ENCODE measurements at regions not wholly inside any gene's neighbourhood (a gene's known extent, or its start where the extent isn't known, plus 50 kb on each side); places are given as distances from the start of the nearest gene placed in this dataset.

DNA sequence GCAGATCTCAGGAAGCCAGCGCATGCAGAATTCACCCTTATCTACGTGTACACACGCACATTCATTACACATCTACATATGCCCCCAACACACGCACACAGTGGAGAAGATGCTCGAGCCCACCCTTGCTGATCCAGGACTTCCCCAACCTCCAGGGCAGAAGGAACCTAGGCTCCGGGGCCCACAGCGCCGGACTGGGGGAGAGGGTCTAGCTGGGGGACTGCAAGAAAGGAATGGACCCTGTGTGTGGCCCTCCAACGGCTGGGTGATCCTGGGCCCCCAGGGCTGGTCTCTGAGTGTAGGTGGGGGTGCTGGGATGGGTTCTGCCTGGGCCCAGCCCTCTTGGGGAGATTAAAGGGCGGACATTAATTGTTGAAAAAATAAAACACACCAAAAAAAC is 128.1 kb upstream of the C14orf180 start:
- no peaks in the 10 kb centered on the region for H4K20me1 ChIP-seq (ENCODE audit: insufficient read depth, low read length)
- H3K4me3 ChIP-seq (ENCODE audit: low read depth in 1 of 2, low read length in 2 of 2) = no peak overlapping the region
- DNase-seq (no peak), ATAC-seq (ENCODE audit: insufficient read depth, low read depth) (no peak)
- H3K9me3 ChIP-seq (ENCODE audit: insufficient read depth, low read length, severe bottlenecking) = no peaks in the 10 kb centered on the region
- no peak overlapping the region for H3K27ac ChIP-seq (ENCODE audit: low read length)
- H3K79me2 ChIP-seq (ENCODE audit: insufficient read depth, low read length) = no peaks in the 10 kb centered on the region
- no peaks in the 10 kb centered on the region for H3K27me3 ChIP-seq (ENCODE audit: insufficient read depth, low read length, poor library complexity)
- TF ChIP-seq, protein P1, sequence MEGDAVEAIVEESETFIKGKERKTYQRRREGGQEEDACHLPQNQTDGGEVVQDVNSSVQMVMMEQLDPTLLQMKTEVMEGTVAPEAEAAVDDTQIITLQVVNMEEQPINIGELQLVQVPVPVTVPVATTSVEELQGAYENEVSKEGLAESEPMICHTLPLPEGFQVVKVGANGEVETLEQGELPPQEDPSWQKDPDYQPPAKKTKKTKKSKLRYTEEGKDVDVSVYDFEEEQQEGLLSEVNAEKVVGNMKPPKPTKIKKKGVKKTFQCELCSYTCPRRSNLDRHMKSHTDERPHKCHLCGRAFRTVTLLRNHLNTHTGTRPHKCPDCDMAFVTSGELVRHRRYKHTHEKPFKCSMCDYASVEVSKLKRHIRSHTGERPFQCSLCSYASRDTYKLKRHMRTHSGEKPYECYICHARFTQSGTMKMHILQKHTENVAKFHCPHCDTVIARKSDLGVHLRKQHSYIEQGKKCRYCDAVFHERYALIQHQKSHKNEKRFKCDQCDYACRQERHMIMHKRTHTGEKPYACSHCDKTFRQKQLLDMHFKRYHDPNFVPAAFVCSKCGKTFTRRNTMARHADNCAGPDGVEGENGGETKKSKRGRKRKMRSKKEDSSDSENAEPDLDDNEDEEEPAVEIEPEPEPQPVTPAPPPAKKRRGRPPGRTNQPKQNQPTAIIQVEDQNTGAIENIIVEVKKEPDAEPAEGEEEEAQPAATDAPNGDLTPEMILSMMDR (IDR thresholded peaks at IDR 0.05; ENCODE audit: borderline replicate concordance, extremely low read depth, low read length, poor library complexity, severe bottlenecking) = no peak
- TF ChIP-seq EZH2 (IDR thresholded peaks at IDR 0.05; ENCODE audit: borderline replicate concordance, low read depth, low read length, severe bottlenecking) = no peak
- H3K36me3 ChIP-seq (ENCODE audit: insufficient read depth, low read length) = no peaks in the 10 kb centered on the region
- no peak overlapping the region for H3K4me2 ChIP-seq (ENCODE audit: insufficient read depth, low read length)
- no peak overlapping the region for H3K9ac ChIP-seq (ENCODE audit: low read depth, low read length)
- no peak overlapping the region for H2AFZ ChIP-seq (ENCODE audit: low read depth, low read length)
- no peaks in the 10 kb centered on the region for H3K4me1 ChIP-seq (ENCODE audit: insufficient read depth, low read length)

DNA sequence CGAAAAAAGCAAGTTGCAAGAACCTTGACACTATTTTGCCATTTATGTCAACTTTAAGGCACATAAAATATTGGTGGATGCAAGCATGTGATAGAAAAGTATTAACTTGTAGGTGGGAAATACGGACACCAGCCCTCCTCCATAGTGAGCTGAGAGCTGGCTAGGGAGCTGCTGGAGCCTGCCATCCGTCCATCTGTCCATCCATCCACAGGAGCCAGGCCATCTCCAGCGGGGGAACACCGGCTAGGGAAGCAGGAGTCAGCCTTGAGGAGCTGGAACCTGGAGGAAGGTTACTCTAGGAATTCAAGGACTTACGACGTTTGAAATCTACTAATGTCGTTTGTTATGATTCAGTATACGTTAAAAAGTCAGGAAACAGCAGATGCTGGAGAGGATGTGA is 120.7 kb upstream of the C14orf180 start:
- Histone ChIP-seq H3K27me3 (ENCODE audit: insufficient read depth, low read length, poor library complexity) (no peaks in the 10 kb centered on the region), H3K9ac (ENCODE audit: low read depth, low read length) (no peak overlapping the region), H3K4me2 (ENCODE audit: insufficient read depth, low read length) (no peak overlapping the region), H3K36me3 (ENCODE audit: insufficient read depth, low read length) (no peaks in the 10 kb centered on the region), H3K4me3 (ENCODE audit: low read depth in 1 of 2, low read length in 2 of 2) (no peak overlapping the region), H3K9me3 (ENCODE audit: insufficient read depth, low read length, severe bottlenecking) (no peaks in the 10 kb centered on the region), H3K79me2 (ENCODE audit: insufficient read depth, low read length) (no peaks in the 10 kb centered on the region), H3K27ac (ENCODE audit: low read length) (no peak overlapping the region), H2AFZ (ENCODE audit: low read depth, low read length) (no peak overlapping the region), H3K4me1 (ENCODE audit: insufficient read depth, low read length) (no peaks in the 10 kb centered on the region), H4K20me1 (ENCODE audit: insufficient read depth, low read length) (no peaks in the 10 kb centered on the region)
- DNase-seq = no peak
- ATAC-seq (ENCODE audit: insufficient read depth, low read depth) = no peak
- TF ChIP-seq, protein P1 (IDR thresholded peaks at IDR 0.05; ENCODE audit: borderline replicate concordance, extremely low read depth, low read length, poor library complexity, severe bottlenecking) = no peak
- TF ChIP-seq EZH2 (IDR thresholded peaks at IDR 0.05; ENCODE audit: borderline replicate concordance, low read depth, low read length, severe bottlenecking) = no peak

DNA sequence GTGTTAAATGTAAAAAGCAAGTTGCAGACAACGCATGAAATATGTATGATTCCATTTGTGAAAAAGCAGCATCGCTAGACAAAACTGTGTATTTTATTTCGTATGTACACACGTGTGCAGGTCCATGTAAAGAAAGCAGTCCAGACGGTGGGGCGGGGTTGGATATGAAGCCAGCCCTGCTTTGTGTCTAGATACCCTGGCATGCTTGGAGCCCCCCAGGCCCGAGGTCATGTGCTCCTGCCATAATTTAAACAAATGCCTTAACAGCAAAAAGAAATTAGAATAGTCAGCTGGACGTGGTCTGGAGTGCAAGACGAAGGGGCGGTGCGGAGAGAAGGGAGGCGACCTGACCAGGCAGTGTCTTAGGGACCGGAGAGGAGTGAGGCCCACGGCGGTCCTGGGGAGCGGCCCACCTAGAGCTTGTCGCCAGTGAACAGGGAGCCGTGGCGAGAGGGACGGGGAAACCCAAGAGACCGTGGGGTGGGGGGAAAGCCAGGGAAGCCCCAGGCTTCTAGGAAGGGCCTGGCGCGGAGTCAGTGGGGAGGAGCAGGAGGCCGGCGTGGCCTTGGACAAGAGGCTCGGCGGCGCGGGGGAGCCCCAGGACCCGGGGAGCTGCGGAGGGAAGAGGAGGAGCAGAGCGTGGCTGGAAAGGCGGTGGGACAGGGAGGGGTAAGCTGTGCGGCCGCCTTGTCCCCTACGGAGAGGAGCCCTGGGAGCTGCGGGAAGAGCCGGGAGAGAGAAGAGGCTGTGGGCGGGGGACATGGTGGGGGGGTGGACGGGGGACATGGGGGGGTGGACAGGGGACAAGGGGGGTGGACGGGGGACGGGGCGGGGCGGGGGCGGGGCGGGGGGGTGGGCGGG is 118.5 kb upstream of the C14orf180 start:
- no peaks in the 10 kb centered on the region for H4K20me1 ChIP-seq (ENCODE audit: insufficient read depth, low read length)
- H3K9ac ChIP-seq (ENCODE audit: low read depth, low read length) = no peak overlapping the region
- H3K36me3 ChIP-seq (ENCODE audit: insufficient read depth, low read length) = no peaks in the 10 kb centered on the region
- no peaks in the 10 kb centered on the region for H3K4me1 ChIP-seq (ENCODE audit: insufficient read depth, low read length)
- H3K27me3 ChIP-seq (ENCODE audit: insufficient read depth, low read length, poor library complexity) = no peaks in the 10 kb centered on the region
- no peaks in the 10 kb centered on the region for H3K9me3 ChIP-seq (ENCODE audit: insufficient read depth, low read length, severe bottlenecking)
- no peak overlapping the region for H3K4me3 ChIP-seq (ENCODE audit: low read depth in 1 of 2, low read length in 2 of 2)
- H3K79me2 ChIP-seq (ENCODE audit: insufficient read depth, low read length) = no peaks in the 10 kb centered on the region
- TF ChIP-seq, protein P1 (IDR thresholded peaks at IDR 0.05; ENCODE audit: borderline replicate concordance, extremely low read depth, low read length, poor library complexity, severe bottlenecking) = no peak
- H2AFZ ChIP-seq (ENCODE audit: low read depth, low read length) = no peak overlapping the region
- no peak overlapping the region for H3K27ac ChIP-seq (ENCODE audit: low read length)
- DNase-seq (no peak), ATAC-seq (ENCODE audit: insufficient read depth, low read depth) (no peak)
- H3K4me2 ChIP-seq (ENCODE audit: insufficient read depth, low read length) = no peak overlapping the region
